Activated naive CD4-positive, alpha-beta T cell treated with anti-CD3 and anti-CD28 coated beads, Interleukin-2, amount 50 U/mL, for 72 hours (primary cell): ENCODE measurements at regions not wholly inside any gene's neighbourhood (a gene's known extent, or its start where the extent isn't known, plus 50 kb on each side); places are given as distances from the start of the nearest gene placed in this dataset.

Experiments
- ATAC-seq, 2 donors: fragments of 150-1000 bp; cut with Tn5 transposase; 2 replicates each; pipeline ENCODE4 v1.10.0; 2021; ENCODE audit warnings: mild to moderate bottlenecking in 2 of 2, moderate library complexity in 2 of 2
- DNase-seq, 2 donors: peaks; one replicate each; pipeline ENCODE4 v3.0.0; 2021 to 2022; ENCODE audit warnings: low spot score in 2 of 2
- H3K27ac Mint-ChIP-seq, 2 donors: one replicate each; pipeline ENCODE4 v1.8.0; 2022; ENCODE audit warnings: mild to moderate bottlenecking in 2 of 2, mixed read lengths in 2 of 2
- H3K36me3 Mint-ChIP-seq, 2 donors: one replicate each; pipeline ENCODE4 v1.8.0; 2022; ENCODE audit warnings: mixed read lengths in 2 of 2
- H3K9me3 Mint-ChIP-seq, 2 donors: one replicate each; pipeline ENCODE4 v1.8.0; 2022; ENCODE audit warnings: mixed read lengths in 2 of 2

GRCh38 chr6:168145747-168146596, 67.0 kb upstream of the FRMD1 start:
- no peaks in the 10 kb centered on the region for H3K9me3 Mint-ChIP-seq
- DNase-seq (no peak), ATAC-seq (no peak)
- H3K36me3 Mint-ChIP-seq = no peaks in the 10 kb centered on the region
- no peak overlapping the region for H3K27ac Mint-ChIP-seq

GRCh38 chr6:168139121-168139520, 60.1 kb upstream of the FRMD1 start:
- no peaks in the 10 kb centered on the region for H3K9me3 Mint-ChIP-seq
- ATAC-seq = no peak

DNA sequence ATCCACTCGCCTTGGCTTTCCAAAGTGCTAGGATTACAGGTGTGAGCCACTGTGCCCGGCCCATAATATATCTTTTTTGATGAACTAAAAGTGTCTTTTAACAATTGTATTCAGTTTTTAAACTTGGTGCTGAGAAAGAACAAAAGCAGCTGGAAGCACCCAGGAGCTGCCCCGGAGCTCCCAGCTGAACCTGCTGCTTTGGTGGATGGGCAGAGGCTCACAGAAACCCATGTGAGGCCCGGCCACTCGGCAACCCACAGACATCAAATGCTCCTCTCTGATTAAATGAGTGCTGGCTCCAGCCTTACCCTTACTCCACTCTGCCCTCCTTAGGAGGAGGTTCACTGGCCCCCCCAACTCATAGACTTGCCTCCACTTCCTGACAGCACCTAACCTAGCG, 59.4 kb upstream of the FRMD1 start:
- Mint-ChIP-seq H3K27ac (no peak overlapping the region), H3K36me3 (no peaks in the 10 kb centered on the region), H3K9me3 (no peaks in the 10 kb centered on the region)
- ATAC-seq (no peak), DNase-seq (no peak)

More at GRCh38 chr6:168139121-168139520, 60.1 kb upstream of the FRMD1 start:
- Mint-ChIP-seq H3K27ac (no peak overlapping the region), H3K36me3 (no peaks in the 10 kb centered on the region)
- no peak for DNase-seq

DNA sequence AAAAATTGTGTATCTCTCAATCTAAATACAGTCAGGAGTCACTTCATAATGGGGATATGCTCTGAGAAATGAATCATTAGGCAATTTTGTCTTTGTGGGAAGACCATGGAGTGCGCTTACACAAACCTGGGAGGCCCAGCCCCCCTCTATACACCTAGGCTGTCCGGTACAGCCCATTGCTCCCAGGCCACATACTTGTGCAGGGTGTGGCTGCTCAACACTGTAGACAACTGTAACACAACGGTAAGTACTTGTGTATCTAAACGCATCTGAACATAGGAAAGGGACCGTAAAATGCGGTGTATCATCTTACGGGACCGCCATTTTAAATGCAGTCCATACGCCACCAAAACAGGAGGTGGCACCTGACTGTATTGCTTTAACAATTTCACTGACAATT, 58.0 kb upstream of the FRMD1 start:
- no peak overlapping the region for H3K27ac Mint-ChIP-seq
- no peaks in the 10 kb centered on the region for H3K9me3 Mint-ChIP-seq
- DNase-seq = peak in 1 of 2 donors; percentile 6
- H3K36me3 Mint-ChIP-seq = no peaks in the 10 kb centered on the region
- ATAC-seq = no peak

DNA sequence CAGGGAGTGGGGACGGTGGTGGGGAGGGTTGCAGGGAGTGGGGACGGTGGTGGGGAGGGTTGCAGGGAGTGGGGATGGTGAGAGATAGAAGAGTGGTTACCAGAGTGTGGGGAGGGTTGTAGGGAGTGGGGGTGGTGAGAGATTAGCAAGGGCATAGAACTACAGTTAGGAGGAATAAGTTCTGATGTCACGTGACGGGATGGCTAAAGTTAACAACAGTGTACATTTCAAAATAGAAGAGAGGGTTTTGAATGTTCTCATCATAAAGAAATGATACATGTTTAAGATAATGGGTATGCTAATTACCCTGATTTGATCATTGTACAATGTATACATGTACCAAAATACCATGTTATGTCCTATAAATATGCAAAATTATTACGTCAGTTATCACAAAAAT, 57.6 kb upstream of the FRMD1 start:
- ATAC-seq (no peak), DNase-seq (no peak)
- no peaks in the 10 kb centered on the region for H3K36me3 Mint-ChIP-seq
- no peaks in the 10 kb centered on the region for H3K9me3 Mint-ChIP-seq
- no peak overlapping the region for H3K27ac Mint-ChIP-seq

- no peak overlapping the region for H3K27ac Mint-ChIP-seq
- no peak for ATAC-seq
- no peaks in the 10 kb centered on the region for H3K36me3 Mint-ChIP-seq
- DNase-seq = peak in 1 of 2 donors; percentile 13
- no peaks in the 10 kb centered on the region for H3K9me3 Mint-ChIP-seq
Observed at GRCh38 chr6:168136001-168136400, 57.0 kb upstream of the FRMD1 start.

- H3K9me3 Mint-ChIP-seq = no peaks in the 10 kb centered on the region
- ATAC-seq = no peak
- no peak overlapping the region for H3K27ac Mint-ChIP-seq
- H3K36me3 Mint-ChIP-seq = no peaks in the 10 kb centered on the region
- DNase-seq = peak in 1 of 2 donors; percentile 38
Observed at GRCh38 chr6:168134560-168135201, 55.7 kb upstream of the FRMD1 start.

DNA sequence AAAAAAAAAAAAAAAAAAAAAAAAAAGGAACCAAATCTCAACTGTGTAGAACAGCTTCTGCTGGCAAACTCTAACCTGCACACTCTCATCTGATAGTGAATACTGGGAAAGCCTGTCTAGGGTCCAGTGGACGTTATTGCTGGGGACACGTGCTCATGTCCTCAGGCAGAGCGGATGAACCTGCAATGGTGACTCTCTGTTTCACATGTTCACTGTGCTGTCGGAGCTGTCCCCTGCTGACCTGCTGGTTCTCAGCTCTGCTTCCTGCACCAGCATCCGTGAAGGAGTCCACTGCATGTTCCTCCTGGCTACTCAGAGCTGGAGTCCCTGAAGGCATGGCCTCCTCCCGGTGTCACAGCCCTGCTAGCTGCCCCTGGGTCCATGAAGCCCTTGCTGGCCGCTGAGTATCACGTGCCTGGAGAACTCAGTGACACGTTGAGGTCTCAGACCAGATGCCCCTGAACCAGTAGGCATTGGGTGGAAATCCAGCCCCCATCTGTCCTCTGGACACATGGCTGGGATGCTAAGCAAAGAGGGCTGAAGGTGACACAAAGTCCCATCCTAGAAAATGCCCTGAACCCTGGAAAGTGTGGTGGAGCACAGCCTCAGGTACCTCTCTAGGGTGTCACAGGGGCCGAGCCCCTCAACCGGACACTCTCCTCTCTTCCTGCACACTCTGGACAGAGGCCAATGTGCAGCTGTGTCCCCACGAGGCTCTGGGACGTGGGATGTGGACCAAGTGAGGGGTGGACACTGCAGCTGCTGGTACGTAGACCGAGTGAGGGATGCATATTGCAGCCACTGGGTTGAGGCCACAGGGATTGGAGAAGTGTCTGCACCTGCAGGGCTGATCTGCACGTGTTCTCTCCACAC, 54.9 kb upstream of the FRMD1 start:
- ATAC-seq (no peak), DNase-seq (no peak)
- Mint-ChIP-seq H3K9me3 (no peaks in the 10 kb centered on the region), H3K36me3 (no peaks in the 10 kb centered on the region), H3K27ac (no peak overlapping the region)

DNA sequence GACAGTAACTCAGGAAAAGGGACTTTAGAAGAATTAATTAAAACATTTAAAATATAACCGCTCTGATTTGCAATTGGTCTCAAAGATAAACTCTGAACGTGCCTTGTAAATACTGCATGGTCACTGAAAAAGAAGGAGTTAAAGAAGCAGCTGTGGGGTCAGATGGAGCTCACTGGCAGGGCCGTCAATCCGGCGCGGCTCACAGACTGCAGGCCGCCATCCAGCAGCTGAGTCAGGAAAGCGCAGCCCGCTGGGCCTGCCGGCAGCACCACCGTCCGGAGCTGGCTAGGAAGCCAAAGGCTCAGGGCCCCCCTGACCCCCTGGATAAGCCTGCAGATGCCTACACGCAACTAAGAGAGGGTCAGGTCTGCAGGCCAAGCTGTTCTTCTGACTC, 54.2 kb upstream of the FRMD1 start:
- Mint-ChIP-seq H3K9me3 (no peaks in the 10 kb centered on the region), H3K36me3 (no peaks in the 10 kb centered on the region), H3K27ac (no peak overlapping the region)
- ATAC-seq (no peak), DNase-seq (no peak)

DNA sequence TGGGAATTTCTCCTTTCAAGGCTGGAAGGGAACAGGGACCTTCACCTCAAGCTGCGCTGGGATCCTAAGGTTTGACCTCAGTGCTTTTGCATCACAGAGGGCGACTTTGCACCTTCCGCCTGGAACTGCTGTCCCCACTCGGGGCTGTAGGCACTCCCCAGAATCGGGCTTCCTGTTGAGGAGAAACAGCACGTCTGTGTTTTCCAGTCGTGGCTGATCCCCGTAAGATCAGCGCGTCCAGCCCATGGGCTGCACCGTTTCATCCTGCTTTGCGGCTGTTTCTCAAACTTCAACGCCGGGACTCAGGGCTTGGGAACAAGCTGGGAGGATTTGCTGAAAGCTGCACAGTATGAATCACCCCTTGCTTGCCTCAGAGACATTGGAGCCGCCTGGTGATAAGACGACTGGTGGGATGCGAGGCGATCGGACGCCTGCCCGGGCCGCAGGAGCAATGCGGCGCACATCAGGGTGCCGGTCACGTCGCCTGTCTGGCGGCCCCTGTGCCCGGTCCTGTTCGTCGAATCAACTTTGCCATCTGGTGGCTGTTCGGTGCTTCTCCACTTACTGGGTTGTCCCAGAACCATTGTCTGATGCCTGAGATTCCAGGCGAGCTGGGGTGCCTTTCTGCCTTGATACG, 53.6 kb upstream of the FRMD1 start:
- ATAC-seq (no peak), DNase-seq (no peak)
- no peaks in the 10 kb centered on the region for H3K36me3 Mint-ChIP-seq
- H3K9me3 Mint-ChIP-seq = no peaks in the 10 kb centered on the region
- H3K27ac Mint-ChIP-seq = no peak overlapping the region

DNA sequence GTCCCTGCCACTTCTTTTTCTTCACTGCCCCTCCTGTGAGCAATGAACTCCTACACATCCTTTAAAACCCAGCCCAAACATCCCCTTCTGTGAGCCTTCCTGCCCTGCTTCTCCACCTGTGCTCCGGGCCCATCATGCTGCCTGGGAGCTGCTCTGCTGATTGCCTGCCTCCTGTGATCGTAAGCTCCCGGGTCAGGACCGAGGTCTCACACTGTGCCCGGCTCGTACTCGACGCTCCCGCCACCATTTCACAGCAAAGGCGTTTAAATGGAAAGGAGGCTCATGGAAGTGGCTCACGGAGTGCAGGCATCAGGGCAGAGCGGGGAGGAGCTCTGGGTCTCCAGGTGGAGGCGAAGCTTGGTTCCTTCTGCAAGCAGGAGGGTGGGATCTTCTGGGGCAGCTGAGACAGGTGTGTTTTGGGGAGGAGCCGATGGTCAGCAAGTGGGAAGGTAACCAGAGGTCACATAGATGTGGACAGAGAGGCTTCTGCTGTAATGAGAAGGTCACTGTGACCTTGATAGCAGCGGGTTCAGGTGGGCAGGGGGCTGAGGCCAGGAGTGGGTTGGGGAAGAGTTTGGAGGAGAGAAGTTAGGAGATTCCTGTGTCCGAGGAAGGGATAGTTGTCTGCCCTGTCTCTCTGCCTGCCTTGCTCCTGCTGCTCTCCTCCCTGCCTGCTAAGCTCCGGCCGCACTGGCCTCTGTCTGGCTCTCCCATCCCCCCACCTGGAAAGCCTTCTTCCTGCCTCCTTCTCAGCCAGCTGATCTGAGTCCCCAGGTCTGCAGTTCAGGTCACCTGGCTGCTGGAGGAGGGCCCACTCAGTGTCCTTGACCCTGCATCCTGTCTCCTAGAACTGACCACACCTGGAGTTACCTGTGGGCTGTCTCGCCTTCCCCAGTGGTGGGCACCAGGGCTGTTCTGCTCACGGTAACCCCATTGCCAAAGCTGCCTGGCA, 52.7 kb upstream of the FRMD1 start:
- Mint-ChIP-seq H3K36me3 (no peaks in the 10 kb centered on the region), H3K9me3 (no peaks in the 10 kb centered on the region), H3K27ac (no peak overlapping the region)
- DNase-seq = no peak
- ATAC-seq = no peak

- ATAC-seq (no peak), DNase-seq (no peak)
- no peaks in the 10 kb centered on the region for H3K9me3 Mint-ChIP-seq
- H3K36me3 Mint-ChIP-seq = no peaks in the 10 kb centered on the region
- H3K27ac Mint-ChIP-seq = no peak overlapping the region
Observed at GRCh38 chr6:168130697-168131371, 51.8 kb upstream of the FRMD1 start.

DNA sequence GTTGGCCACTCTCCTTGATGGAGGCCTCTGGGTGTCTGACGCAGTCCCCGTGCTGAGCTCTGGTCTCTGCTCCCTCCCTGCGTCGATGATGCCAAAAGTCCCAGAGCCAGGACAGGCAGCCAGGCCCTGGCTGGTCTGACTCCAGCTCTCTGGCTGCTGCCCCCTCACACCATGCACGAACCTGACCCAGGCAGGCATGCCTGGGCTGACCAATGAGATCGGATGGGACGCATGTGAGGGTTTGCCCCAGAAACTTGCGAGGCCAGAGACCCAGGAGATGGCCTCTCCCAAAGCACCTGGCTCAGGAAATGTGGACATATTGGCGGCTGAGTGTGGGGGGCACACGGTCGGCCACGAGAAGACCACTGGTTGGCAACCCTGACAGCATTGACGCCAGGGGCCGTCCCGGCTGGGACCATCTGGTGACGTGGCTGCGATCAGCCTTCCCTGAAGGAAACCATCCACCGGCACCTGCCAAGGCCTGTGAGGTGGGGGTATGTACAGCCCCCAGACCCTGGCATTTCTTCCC, 51.2 kb upstream of the FRMD1 start:
- Mint-ChIP-seq H3K36me3 (no peaks in the 10 kb centered on the region), H3K9me3 (no peaks in the 10 kb centered on the region), H3K27ac (no peak overlapping the region)
- ATAC-seq (no peak), DNase-seq (no peak)

- Mint-ChIP-seq H3K9me3 (no peaks in the 10 kb centered on the region), H3K27ac (no peak overlapping the region), H3K36me3 (no peaks in the 10 kb centered on the region)
- ATAC-seq (no peak), DNase-seq (no peak)
Observed at GRCh38 chr6:168129292-168130167, 50.5 kb upstream of the FRMD1 start.
